ENCODE measurements at regions not wholly inside any gene's neighbourhood (a gene's known extent, or its start where the extent isn't known, plus 50 kb on each side); places are given as distances from the start of the nearest gene placed in this dataset.
A peak's percentile ranks its signal among the peaks of the same experiment; 100 is the strongest.

DNA sequence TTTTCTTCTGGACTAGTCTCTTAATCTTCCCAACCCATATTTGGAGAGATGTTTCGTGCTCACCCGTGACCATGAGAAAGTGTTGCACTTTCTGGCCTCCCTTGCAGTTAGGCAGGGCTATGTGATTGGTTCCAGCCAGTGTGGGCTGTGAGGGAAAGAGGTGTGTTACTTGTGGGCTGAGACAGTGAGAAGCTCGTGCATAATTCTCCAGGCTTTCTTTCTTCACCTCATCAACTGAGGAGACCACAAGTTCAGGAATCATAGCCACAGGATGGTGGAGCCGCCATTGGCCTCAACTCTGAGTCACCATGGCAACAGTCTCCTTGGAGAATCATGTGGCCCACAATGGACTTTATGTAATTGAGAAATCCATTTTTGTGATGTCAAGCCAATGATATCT, 57.5 kb upstream of the FUCA2 start:
- peaks cover 25% of the 10 kb centered on the region for H3K4me1 Mint-ChIP-seq
- TF ChIP-seq, protein P1, sequence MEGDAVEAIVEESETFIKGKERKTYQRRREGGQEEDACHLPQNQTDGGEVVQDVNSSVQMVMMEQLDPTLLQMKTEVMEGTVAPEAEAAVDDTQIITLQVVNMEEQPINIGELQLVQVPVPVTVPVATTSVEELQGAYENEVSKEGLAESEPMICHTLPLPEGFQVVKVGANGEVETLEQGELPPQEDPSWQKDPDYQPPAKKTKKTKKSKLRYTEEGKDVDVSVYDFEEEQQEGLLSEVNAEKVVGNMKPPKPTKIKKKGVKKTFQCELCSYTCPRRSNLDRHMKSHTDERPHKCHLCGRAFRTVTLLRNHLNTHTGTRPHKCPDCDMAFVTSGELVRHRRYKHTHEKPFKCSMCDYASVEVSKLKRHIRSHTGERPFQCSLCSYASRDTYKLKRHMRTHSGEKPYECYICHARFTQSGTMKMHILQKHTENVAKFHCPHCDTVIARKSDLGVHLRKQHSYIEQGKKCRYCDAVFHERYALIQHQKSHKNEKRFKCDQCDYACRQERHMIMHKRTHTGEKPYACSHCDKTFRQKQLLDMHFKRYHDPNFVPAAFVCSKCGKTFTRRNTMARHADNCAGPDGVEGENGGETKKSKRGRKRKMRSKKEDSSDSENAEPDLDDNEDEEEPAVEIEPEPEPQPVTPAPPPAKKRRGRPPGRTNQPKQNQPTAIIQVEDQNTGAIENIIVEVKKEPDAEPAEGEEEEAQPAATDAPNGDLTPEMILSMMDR (IDR thresholded peaks at IDR 0.05) = no peak
- no peak for TF ChIP-seq EZH2 (IDR thresholded peaks at IDR 0.05)
- TF ChIP-seq EZH2phosphoT487 (IDR thresholded peaks at IDR 0.05) = no peak
- H3K36me3 Mint-ChIP-seq = no peaks in the 10 kb centered on the region

DNA sequence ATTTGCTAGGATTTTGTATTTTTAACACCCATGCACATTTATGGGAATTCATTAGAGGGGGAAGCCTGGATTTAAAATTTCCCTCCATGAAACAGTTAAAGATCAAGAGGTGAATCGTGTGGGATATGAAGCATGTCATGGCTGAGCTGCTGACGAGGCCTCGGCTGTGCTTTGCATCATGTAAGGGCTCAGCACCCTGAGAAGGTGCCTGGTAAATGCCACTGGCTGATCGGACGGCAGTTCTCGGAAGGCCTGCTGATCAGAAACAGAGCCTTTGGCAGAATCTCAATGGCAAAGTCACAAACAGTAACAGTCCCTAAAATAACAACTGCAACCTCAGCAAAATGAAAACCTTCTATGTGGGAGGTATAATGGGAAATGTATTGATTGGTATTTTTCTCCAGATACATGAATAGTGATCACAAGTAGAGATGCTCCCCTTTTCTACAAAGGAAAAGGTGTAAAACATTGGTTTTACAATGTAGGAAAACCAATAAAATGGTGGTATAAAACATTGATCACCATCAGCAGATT, 53.0 kb upstream of the FUCA2 start:
- peaks cover 2% of the 10 kb centered on the region for H3K36me3 Mint-ChIP-seq
- no peaks in the 10 kb centered on the region for H3K27me3 Mint-ChIP-seq (ENCODE audit: insufficient read depth, low read depth)
- no peak for DNase-seq (ENCODE audit: low spot score)

More for the DNA sequence above, 57.5 kb upstream of the FUCA2 start:
- peak overlapping the region; percentile 42 for H3K27ac Mint-ChIP-seq
- no peaks in the 10 kb centered on the region for H3K9me3 ChIP-seq (ENCODE audit: low read depth)
- H4K20me1 ChIP-seq (ENCODE audit: low read depth) = peaks cover 4% of the 10 kb centered on the region
- no peaks in the 10 kb centered on the region for H3F3A ChIP-seq (ENCODE audit: low read depth)
- H3K4me3 Mint-ChIP-seq = no peak overlapping the region
- H3K79me2 ChIP-seq (ENCODE audit: low read depth) = no peaks in the 10 kb centered on the region
- H3K27me3 Mint-ChIP-seq (ENCODE audit: insufficient read depth, low read depth) = no peaks in the 10 kb centered on the region
- no peak overlapping the region for H2AFZ ChIP-seq (replicated peaks)
- no peaks in the 10 kb centered on the region for H3K36me3 ChIP-seq
- H3K4me3 ChIP-seq = no peak overlapping the region
- no peak overlapping the region for H3K4me2 ChIP-seq
- H3K27me3 ChIP-seq = no peaks in the 10 kb centered on the region
- H3K9me3 Mint-ChIP-seq = peaks cover 3% of the 10 kb centered on the region
- DNase-seq (ENCODE audit: low spot score) = no peak
- H3K27ac ChIP-seq = no peak overlapping the region
- no peak overlapping the region for H3K9ac ChIP-seq
- peaks cover 10% of the 10 kb centered on the region for H3K4me1 ChIP-seq

DNA sequence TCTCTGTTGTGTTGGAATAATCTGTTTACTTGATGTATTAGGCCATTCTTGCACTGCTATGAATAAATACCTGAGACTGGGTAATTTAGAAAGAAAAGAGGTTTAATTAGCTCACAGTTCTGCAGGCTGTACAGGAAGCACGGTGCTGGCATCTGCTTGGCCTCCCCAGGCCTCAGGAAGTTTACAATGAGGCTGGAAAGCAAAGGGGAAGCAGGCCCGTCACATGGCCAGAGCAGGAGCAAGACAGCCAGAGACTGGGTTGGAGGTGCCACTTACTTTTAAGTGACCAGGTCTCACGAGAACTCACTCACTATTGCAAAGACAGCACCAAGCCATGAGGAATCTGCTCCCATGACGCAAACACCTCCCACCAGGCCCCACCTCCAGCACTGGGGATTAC, 50.6 kb upstream of the FUCA2 start:
- Histone ChIP-seq H3K79me2 (ENCODE audit: low read depth) (no peaks in the 10 kb centered on the region), H3K36me3 (no peaks in the 10 kb centered on the region), H3K4me1 (no peaks in the 10 kb centered on the region), H2AFZ (replicated peaks) (no peak overlapping the region), H3K27ac (no peak overlapping the region), H3F3A (ENCODE audit: low read depth) (no peaks in the 10 kb centered on the region), H3K4me2 (no peak overlapping the region), H3K9ac (no peak overlapping the region), H3K27me3 (no peaks in the 10 kb centered on the region), H3K9me3 (ENCODE audit: low read depth) (no peaks in the 10 kb centered on the region), H3K4me3 (no peak overlapping the region), H4K20me1 (ENCODE audit: low read depth) (no peaks in the 10 kb centered on the region)
- peaks cover 3% of the 10 kb centered on the region for H3K9me3 Mint-ChIP-seq
- peaks cover 3% of the 10 kb centered on the region for H3K4me1 Mint-ChIP-seq
- no peaks in the 10 kb centered on the region for H3K27me3 Mint-ChIP-seq (ENCODE audit: insufficient read depth, low read depth)
- no peak overlapping the region for H3K27ac Mint-ChIP-seq
- H3K36me3 Mint-ChIP-seq = peaks cover 4% of the 10 kb centered on the region
- DNase-seq (ENCODE audit: low spot score) = no peak
- H3K4me3 Mint-ChIP-seq = no peak overlapping the region
- TF ChIP-seq EZH2 (IDR thresholded peaks at IDR 0.05) (no peak), EZH2phosphoT487 (IDR thresholded peaks at IDR 0.05) (no peak)
- TF ChIP-seq, protein P1 (IDR thresholded peaks at IDR 0.05) = no peak

More for the DNA sequence above, 53.0 kb upstream of the FUCA2 start:
- H3K9me3 ChIP-seq (ENCODE audit: low read depth) = no peaks in the 10 kb centered on the region
- no peaks in the 10 kb centered on the region for H3K79me2 ChIP-seq (ENCODE audit: low read depth)
- TF ChIP-seq EZH2 (IDR thresholded peaks at IDR 0.05) = no peak
- TF ChIP-seq, protein P1 (IDR thresholded peaks at IDR 0.05) = no peak
- TF ChIP-seq EZH2phosphoT487 (IDR thresholded peaks at IDR 0.05) = no peak
- H4K20me1 ChIP-seq (ENCODE audit: low read depth) = no peaks in the 10 kb centered on the region
- H3K4me1 ChIP-seq = no peaks in the 10 kb centered on the region
- H3K4me2 ChIP-seq = no peak overlapping the region
- H3F3A ChIP-seq (ENCODE audit: low read depth) = no peaks in the 10 kb centered on the region
- peaks cover 14% of the 10 kb centered on the region for H3K4me1 Mint-ChIP-seq
- no peaks in the 10 kb centered on the region for H3K27me3 ChIP-seq
- no peak overlapping the region for H3K9ac ChIP-seq
- no peak overlapping the region for H3K4me3 ChIP-seq
- no peak overlapping the region for H3K27ac Mint-ChIP-seq
- no peak overlapping the region for H2AFZ ChIP-seq (replicated peaks)
- H3K27ac ChIP-seq = no peak overlapping the region
- peaks cover 3% of the 10 kb centered on the region for H3K9me3 Mint-ChIP-seq
- no peak overlapping the region for H3K4me3 Mint-ChIP-seq
- H3K36me3 ChIP-seq = no peaks in the 10 kb centered on the region
